ENCODE measurements at regions not wholly inside any gene's neighbourhood (a gene's known extent, or its start where the extent isn't known, plus 50 kb on each side); places are given as distances from the start of the nearest gene placed in this dataset.

GRCh38 chr18:44258086-44258485 is 422.6 kb upstream of the SETBP1 start:
- no peak for DNase-seq

- no peak for DNase-seq
Measured at GRCh38 chr18:44258576-44258975, 422.1 kb upstream of the SETBP1 start.

GRCh38 chr18:44259610-44260009 is 421.1 kb upstream of the SETBP1 start:
- DNase-seq, result no peak

GRCh38 chr18:44265437-44265836 is 415.3 kb upstream of the SETBP1 start:
- no peak for DNase-seq

DNA sequence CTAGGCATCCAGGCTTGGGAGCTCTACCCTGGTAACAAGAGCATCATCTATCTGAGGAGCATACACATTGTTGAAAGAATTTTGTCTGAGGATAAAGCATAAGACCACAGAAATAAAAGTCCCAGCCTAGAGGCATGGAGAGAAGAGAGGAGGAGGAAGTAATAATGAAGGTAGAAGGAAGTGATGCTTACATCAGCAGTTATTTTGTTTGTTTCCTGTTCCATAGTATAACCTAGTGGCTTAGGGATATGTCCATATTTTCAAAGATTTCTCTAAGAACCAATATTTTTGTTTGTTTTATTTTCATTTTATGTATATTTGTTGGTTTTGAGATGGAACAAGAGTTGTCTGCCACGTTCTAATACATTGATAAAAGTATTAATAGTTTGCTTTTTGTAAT is 407.4 kb upstream of the SETBP1 start:
- no peak for DNase-seq

DNA sequence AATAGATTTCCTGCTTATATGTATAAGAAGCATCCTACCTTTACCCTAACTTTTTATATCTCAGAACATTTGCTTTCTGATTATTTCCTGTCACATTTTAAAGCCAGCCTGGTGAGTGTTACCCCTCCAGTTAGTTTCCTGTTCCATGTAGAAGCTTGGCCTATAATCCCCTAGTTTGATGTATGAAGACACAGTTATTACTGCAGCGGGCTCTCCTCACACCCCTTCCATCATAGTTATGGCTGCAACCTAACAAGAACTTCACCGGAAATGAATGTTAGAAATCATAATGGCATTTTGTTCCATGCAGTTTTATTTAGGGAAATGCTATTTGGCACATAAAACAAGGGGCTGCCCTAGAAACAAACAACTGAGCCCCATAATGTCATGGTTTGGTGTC is 400.2 kb upstream of the SETBP1 start:
- DNase-seq, result no peak

DNA sequence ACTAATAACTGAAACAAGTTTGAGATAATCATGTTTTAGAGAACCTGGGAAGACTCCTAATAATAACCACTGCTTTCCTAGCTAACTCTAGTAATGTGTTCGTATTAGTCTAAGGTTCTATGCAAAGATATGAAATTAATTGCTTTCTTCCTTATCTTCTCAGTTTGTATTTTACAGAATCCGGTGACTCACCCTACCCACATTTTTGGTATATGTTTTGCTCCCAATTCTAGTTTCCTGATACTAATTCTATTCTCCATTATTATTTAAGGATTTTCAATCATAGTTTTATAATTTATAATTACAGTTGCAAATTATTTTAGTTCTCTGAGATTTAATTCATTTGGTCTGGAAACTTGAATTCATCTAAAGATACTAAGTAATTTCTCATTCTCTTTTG is 394.6 kb upstream of the SETBP1 start:
- no peak for DNase-seq

- no peak for DNase-seq
Measured at GRCh38 chr18:44290366-44290977, 390.2 kb upstream of the SETBP1 start.

GRCh38 chr18:44298566-44298965 is 382.1 kb upstream of the SETBP1 start:
- no peak for DNase-seq

- DNase-seq, result no peak
Measured at GRCh38 chr18:44309185-44309584, 371.5 kb upstream of the SETBP1 start.

GRCh38 chr18:44320619-44321460 is 359.8 kb upstream of the SETBP1 start:
- no peak for DNase-seq

DNA sequence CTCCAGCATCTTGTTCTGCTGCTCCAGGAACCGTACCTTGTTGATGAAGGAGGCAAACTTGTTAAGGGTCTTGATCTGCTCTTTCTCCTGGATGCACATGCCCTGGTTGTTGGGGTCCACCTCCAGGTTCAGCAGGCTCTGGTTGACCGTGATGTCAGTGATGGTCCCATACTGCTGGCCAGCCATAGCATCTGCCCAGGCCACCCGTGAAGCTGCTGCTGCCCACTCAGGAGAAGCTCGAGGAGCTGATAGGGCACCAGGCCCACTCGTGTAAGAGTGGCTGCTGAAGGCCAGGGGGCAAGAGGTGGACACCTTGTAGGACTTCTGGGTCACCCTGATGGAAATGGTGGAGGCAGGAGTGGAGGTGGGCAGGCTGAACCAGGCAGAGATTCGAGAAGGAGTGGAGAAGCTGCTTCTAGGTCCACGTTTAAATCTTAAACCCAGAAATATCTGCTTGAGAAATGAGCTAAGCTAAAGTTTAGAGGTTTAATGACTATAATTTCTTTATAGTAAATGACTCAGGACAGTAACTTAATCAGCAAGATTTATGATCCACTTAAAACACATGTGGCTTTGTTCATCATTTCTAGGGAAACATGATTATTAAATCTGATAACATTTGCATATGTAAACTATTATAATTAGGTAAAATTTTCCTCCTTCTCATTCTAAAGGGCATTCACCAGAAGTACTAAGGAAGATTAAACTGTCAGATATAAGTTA is 358.7 kb upstream of the SETBP1 start:
- DNase-seq, result no peak

GRCh38 chr18:44323125-44323524 is 357.6 kb upstream of the SETBP1 start:
- no peak for DNase-seq

DNA sequence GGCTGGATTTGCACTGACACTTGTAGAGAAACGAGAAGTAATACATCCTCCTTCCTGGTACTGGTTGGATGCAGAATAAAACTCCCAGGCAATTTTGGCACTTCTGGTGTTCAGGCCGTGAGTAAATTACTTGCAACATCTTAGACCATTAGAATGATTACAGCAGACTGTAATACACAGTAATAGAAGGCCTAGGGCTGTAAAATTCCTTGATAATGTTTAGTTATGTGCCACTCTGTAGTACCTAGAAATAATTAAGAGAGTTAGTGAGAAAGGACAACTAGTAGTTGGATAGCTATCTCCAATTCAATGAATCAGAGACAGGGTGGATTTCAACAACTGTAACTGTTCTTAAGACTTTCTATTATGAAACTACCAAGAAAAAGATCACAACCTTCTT is 356.3 kb upstream of the SETBP1 start:
- DNase-seq, result no peak

- DNase-seq, result peak; percentile 33
Measured at GRCh38 chr18:44325903-44326635, 354.6 kb upstream of the SETBP1 start.

GRCh38 chr18:44331656-44332570 is 348.8 kb upstream of the SETBP1 start:
- no peak for DNase-seq

DNA sequence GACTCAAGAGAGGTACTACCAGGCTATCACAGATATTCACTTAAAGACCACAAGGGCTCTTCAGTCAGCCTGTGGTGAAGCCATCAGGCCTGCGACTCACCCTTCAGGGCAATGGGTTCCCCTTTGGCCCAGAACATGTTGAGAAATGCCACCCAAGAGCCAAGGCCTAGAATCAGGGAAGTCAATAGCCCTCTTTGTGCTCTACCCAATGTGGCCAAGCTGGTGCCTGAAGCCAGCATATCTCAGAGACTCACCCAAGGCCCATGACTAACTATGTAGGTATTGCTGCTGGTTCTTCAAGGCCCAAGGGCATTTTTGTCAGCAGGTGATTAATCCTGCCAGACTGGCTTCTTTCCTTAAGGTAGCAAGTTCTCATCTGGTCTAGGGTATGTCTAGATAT is 338.9 kb upstream of the SETBP1 start:
- DNase-seq, result no peak

DNA sequence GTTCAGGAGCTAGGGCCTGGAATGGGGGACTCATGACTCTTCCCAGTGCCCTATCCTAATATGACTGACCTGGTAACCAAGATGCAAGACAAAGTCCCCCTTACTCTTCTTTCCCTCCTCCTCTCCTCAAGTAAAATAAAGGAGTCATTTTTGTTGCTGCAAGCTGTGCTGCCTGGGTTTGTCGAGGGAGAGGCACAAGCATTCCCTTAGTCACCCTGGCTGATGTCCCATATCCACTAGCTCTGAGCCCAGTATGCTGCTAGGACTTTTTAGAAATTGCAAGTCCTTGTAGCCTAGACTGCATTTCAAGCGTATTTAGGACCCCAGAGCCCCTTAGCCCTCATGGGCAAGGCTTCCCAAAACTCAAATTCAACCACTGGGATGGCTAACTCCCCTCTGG is 338.5 kb upstream of the SETBP1 start:
- DNase-seq, result no peak

DNA sequence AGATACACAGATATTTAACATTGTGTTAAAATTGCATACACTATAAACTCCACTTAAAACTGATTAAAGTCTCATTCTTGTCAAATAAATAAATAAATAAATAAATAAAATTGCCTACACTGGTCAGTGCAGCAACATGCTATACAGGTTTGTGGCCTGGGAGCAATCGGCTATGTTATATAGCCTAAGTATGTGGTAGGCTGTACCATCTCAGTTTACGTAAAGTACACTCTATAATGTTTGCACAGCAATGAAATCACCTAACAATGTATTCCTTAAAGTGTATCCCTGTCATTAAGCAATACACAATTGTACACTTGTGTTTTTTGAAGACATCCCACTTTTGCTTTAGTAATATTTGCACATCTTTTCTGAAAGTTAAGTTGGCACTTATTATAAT is 337.7 kb upstream of the SETBP1 start:
- DNase-seq, result no peak

DNA sequence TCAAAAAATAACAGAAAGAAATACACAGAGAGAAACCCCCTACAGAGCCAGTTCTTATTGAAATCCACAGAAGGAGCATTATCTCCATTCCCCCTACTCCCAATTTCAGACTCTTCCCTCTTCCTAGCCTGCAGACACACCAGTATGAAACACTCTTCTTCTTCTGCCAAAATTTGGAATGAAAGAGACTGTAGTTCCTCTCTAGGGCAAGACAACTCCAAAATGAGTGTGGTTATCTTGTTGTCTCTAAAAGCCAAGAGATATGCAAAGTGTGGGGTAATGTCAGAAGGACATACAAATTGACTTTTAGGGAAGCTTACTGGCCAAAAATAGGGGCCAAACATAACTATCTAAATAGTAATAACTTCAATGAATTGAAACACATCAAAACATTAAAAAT is 337.1 kb upstream of the SETBP1 start:
- no peak for DNase-seq

- DNase-seq, result no peak
Measured at GRCh38 chr18:44356566-44357157, 324.0 kb upstream of the SETBP1 start.

- DNase-seq, result no peak
Measured at GRCh38 chr18:44358402-44358801, 322.3 kb upstream of the SETBP1 start.
